ENCODE measurements at regions not wholly inside any gene's neighbourhood (a gene's known extent, or its start where the extent isn't known, plus 50 kb on each side); places are given as distances from the start of the nearest gene placed in this dataset.

DNA sequence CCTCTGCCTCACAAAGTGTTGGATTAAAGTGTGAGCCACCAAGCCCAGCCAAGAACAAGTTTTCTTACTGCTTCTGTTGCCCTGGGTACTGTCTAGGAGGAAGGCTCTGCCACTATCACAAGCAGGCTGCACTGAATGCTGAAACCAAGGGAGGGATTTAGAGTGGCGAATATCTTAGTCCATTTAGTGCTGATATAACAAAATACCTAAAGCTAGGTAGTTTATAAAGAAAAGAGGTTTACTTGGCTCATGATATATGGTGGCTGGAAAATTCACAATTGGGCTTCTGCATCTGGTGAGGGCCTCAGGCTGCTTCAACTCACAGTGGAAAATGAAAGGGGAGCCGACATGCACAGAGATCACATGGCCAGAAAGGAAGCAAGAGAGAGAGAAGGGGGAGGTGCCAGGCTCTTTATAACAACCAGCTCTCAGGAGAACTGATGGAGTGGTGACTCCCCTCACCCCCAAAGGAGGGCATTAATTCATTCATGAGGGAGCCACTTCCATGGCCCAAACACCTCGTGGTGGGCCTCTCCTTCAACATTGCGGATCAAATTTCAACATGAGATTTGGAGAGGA, 146.0 kb upstream of the SERPINE2 start:
- no peak overlapping the region for H4K8ac ChIP-seq (ENCODE audit: extremely low read depth, insufficient read depth, low read length)
- no peak overlapping the region for H2BK15ac ChIP-seq (ENCODE audit: low read length)
- WGBS, 2 experiments (ENCODE audit: extremely low coverage in 1 of 2, insufficient coverage in 1 of 2, insufficient read length in 1 of 2, insufficient replicate concordance in 2 of 2, low coverage in 1 of 2, low lambda C conversion rate in 2 of 2, missing lambda C conversion rate in 1 of 2): 69% methylated on average over 4 of the region's 4 CpGs; no CpG with 5 or more reads in 1 of the 2 experiments
- no peak overlapping the region for H4K91ac ChIP-seq (replicated peaks; ENCODE audit: insufficient read length, low read length)
- POLR2A ChIA-PET (ENCODE audit: partially characterized antibody): no interaction called here
- H3K27me3 ChIP-seq (replicated peaks in 1 of 4; ENCODE audit: control insufficient read depth in 3 of 4, extremely low read depth in 1 of 4, insufficient read depth in 3 of 4, low read length in 3 of 4): no peaks in the 10 kb centered on the region
- no peaks in the 10 kb centered on the region for H4K20me1 ChIP-seq (replicated peaks in 1 of 2; ENCODE audit: control insufficient read depth in 1 of 2, insufficient read depth in 2 of 2, low read length in 2 of 2)
- H3K4me3 ChIP-seq (ENCODE audit: extremely low read depth in 1 of 4, insufficient read depth in 2 of 4, low read depth in 3 of 4, low read length in 4 of 4): no peak overlapping the region
- H3K4me2 ChIP-seq (ENCODE audit: insufficient read depth in 1 of 2, low read depth in 2 of 2, low read length in 2 of 2): no peak overlapping the region
- H3K79me1 ChIP-seq (ENCODE audit: low read depth, low read length): no peaks in the 10 kb centered on the region
- TF ChIP-seq BCL11A (IDR thresholded peaks at IDR 0.05; ENCODE audit: low read depth in 2 of 2, low read length in 2 of 2) (no peak), TBP (IDR thresholded peaks at IDR 0.05; ENCODE audit: low read depth, low read length) (no peak), NANOG (IDR thresholded peaks at IDR 0.05; ENCODE audit: insufficient read depth, low read depth, low read length, poor library complexity, severe bottlenecking) (no peak), TAF1 (IDR thresholded peaks at IDR 0.05; ENCODE audit: low read depth, low read length) (no peak)
- H3K4ac ChIP-seq (replicated peaks; ENCODE audit: insufficient read length, low read depth, low read length): no peak overlapping the region
- no peak for DNase-seq (ENCODE audit: low read depth in 1 of 2, low spot score in 2 of 2)
- no peak overlapping the region for H2BK120ac ChIP-seq (replicated peaks; ENCODE audit: low read depth, low read length)
- no peaks in the 10 kb centered on the region for H3K9me3 ChIP-seq (ENCODE audit: insufficient read depth in 2 of 2, low read depth in 1 of 2, low read length in 1 of 2)
- no peak for FAIRE-seq
- no peak overlapping the region for H3K56ac ChIP-seq (replicated peaks; ENCODE audit: insufficient read length, low read depth, low read length)
- H3K9ac ChIP-seq (replicated peaks in 1 of 4; ENCODE audit: extremely low read depth in 1 of 4, low read depth in 3 of 4, low read length in 3 of 4): no peak overlapping the region
- no peak overlapping the region for H3K27ac ChIP-seq (ENCODE audit: low read depth, low read length)
- H3K4me1 ChIP-seq (replicated peaks in 1 of 4; ENCODE audit: control insufficient read depth in 3 of 4, insufficient read depth in 4 of 4, low read length in 3 of 4): no peaks in the 10 kb centered on the region
- H3K36me3 ChIP-seq (ENCODE audit: control insufficient read depth in 2 of 4, insufficient read depth in 4 of 4, low read length in 3 of 4): no peaks in the 10 kb centered on the region
- no peak overlapping the region for H2BK5ac ChIP-seq (ENCODE audit: low read depth, low read length)
- H2BK12ac ChIP-seq (ENCODE audit: low read depth, low read length): no peak overlapping the region
- H3K79me2 ChIP-seq (ENCODE audit: control insufficient read depth in 1 of 2, insufficient read depth in 2 of 2, low read length in 2 of 2): no peaks in the 10 kb centered on the region
- H3K23me2 ChIP-seq (ENCODE audit: low read depth, low read length): no peaks in the 10 kb centered on the region
- H3K14ac ChIP-seq (ENCODE audit: insufficient read length): no peak overlapping the region
- H2BK20ac ChIP-seq (ENCODE audit: low read length): no peak overlapping the region
- H2AK5ac ChIP-seq (ENCODE audit: low read depth, low read length): no peak overlapping the region
- CTCF ChIA-PET (ENCODE audit: partially characterized antibody): interaction anchor here (0.5 to 1.6 kb wide), 4 partner anchors 38 to 196 kb away, joined by 3 to 4 read pairs (median 4); no protein-coding TSS in a partner anchor
- no peak overlapping the region for H3K23ac ChIP-seq (ENCODE audit: insufficient read length)
- H3K18ac ChIP-seq (ENCODE audit: extremely low read depth, low read length): no peak overlapping the region
- H2AFZ ChIP-seq (ENCODE audit: low read length): peak overlapping the region; percentile 3; the same call in 1 of the 2 replicates
- no peak overlapping the region for H4K5ac ChIP-seq (ENCODE audit: insufficient read length, low read depth, low read length)
